ENCODE measurements at regions not wholly inside any gene's neighbourhood (a gene's known extent, or its start where the extent isn't known, plus 50 kb on each side); places are given as distances from the start of the nearest gene placed in this dataset.
"Not testable (repeated sequence)": the region's sequence is repeated elsewhere in the genome, so short reads cannot be mapped to it uniquely, and the experiment has no call there.

GRCh38 chr2:192498747-192499146 lies 304.0 kb upstream of the TMEFF2 start:
- H3K9me3 ChIP-seq (ENCODE audit: insufficient read depth, low read depth), result no peaks in the 10 kb centered on the region
- H3F3A ChIP-seq (ENCODE audit: insufficient read depth, low read depth), result no peaks in the 10 kb centered on the region
- H2AFZ ChIP-seq, result no peak overlapping the region
- POLR2A ChIA-PET (ENCODE audit: unreplicated experiment), result no interaction called here
- intact Hi-C loops (cut with micrococcal nuclease; ENCODE audit: unreplicated experiment), result no loop called here
- H4K20me1 ChIP-seq (ENCODE audit: insufficient read depth), result no peaks in the 10 kb centered on the region
- H3K9me2 ChIP-seq (ENCODE audit: insufficient read depth), result no peaks in the 10 kb centered on the region
- H3K4me1 ChIP-seq (replicated peaks; ENCODE audit: insufficient read depth), result no peaks in the 10 kb centered on the region
- no peak overlapping the region for H3K27ac ChIP-seq
- no peaks in the 10 kb centered on the region for H3K36me3 ChIP-seq (ENCODE audit: low read depth)
- no peaks in the 10 kb centered on the region for H3K27me3 ChIP-seq (ENCODE audit: insufficient read depth, low read depth)
- H3K4me2 ChIP-seq, result no peak overlapping the region
- CTCF ChIA-PET, result no interaction called here
- no peak for DNase-seq
- no TSS peak for BruUV-seq (replicated peaks)
- no peaks in the 10 kb centered on the region for H3K79me2 ChIP-seq (ENCODE audit: low read depth)
- TF ChIP-seq EZH2 (IDR thresholded peaks at IDR 0.05; ENCODE audit: low read depth) (no peak), CTCF (conservative IDR thresholded peaks at IDR 0.05) (no peak)
- H3K4me3 ChIP-seq, result no peak overlapping the region

GRCh38 chr2:192488158-192488557 lies 293.4 kb upstream of the TMEFF2 start:
- POLR2A ChIA-PET (ENCODE audit: unreplicated experiment); H3K79me2 ChIP-seq (ENCODE audit: low read depth); H3F3A ChIP-seq (ENCODE audit: insufficient read depth, low read depth); H3K4me3 ChIP-seq; H4K20me1 ChIP-seq (ENCODE audit: insufficient read depth); BruUV-seq (replicated peaks); H3K36me3 ChIP-seq (ENCODE audit: low read depth); intact Hi-C loops (cut with micrococcal nuclease; ENCODE audit: unreplicated experiment); H3K27ac ChIP-seq; H2AFZ ChIP-seq; H3K27me3 ChIP-seq (ENCODE audit: insufficient read depth, low read depth); CTCF ChIA-PET; DNase-seq; H3K4me1 ChIP-seq (replicated peaks; ENCODE audit: insufficient read depth); H3K9me2 ChIP-seq (ENCODE audit: insufficient read depth); H3K9me3 ChIP-seq (ENCODE audit: insufficient read depth, low read depth): not testable (repeated sequence)
- H3K4me2 ChIP-seq, result peak overlapping the region; percentile 28; the same call in 1 of the 2 replicates

- BruUV-seq (replicated peaks), result no TSS peak
- H3F3A ChIP-seq (ENCODE audit: insufficient read depth, low read depth), result no peaks in the 10 kb centered on the region
- 0 out of 2 replicates have a peak overlapping the region, but pooled peaks have one; percentile 16 for H2AFZ ChIP-seq
- no peaks in the 10 kb centered on the region for H3K36me3 ChIP-seq (ENCODE audit: low read depth)
- no peaks in the 10 kb centered on the region for H3K27me3 ChIP-seq (ENCODE audit: insufficient read depth, low read depth)
- no peaks in the 10 kb centered on the region for H3K9me3 ChIP-seq (ENCODE audit: insufficient read depth, low read depth)
- H4K20me1 ChIP-seq (ENCODE audit: insufficient read depth), result no peaks in the 10 kb centered on the region
- H3K4me3 ChIP-seq, result no peak overlapping the region
- ChIA-PET POLR2A (ENCODE audit: unreplicated experiment) (no interaction called here), CTCF (no interaction called here)
- no peaks in the 10 kb centered on the region for H3K4me1 ChIP-seq (replicated peaks; ENCODE audit: insufficient read depth)
- peak overlapping the region; percentile 28; the same call in 1 of the 2 replicates for H3K4me2 ChIP-seq
- no peak for DNase-seq
- H3K9me2 ChIP-seq (ENCODE audit: insufficient read depth), result no peaks in the 10 kb centered on the region; the same call in 1 of the 2 replicates
- no peaks in the 10 kb centered on the region for H3K79me2 ChIP-seq (ENCODE audit: low read depth)
- no peak overlapping the region for H3K27ac ChIP-seq
- intact Hi-C loops (cut with micrococcal nuclease; ENCODE audit: unreplicated experiment), result no loop called here
- TF ChIP-seq CTCF (conservative IDR thresholded peaks at IDR 0.05) (no peak), EZH2 (IDR thresholded peaks at IDR 0.05; ENCODE audit: low read depth) (no peak)
Observed at GRCh38 chr2:192487636-192488035, 292.9 kb upstream of the TMEFF2 start.

- no peak for TF ChIP-seq EZH2 (IDR thresholded peaks at IDR 0.05; ENCODE audit: low read depth)
- TF ChIP-seq CTCF (conservative IDR thresholded peaks at IDR 0.05), result no peak
- Histone ChIP-seq H3K27ac (no peak overlapping the region), H3K4me1 (replicated peaks; ENCODE audit: insufficient read depth) (no peaks in the 10 kb centered on the region), H3F3A (ENCODE audit: insufficient read depth, low read depth) (no peaks in the 10 kb centered on the region), H3K79me2 (ENCODE audit: low read depth) (no peaks in the 10 kb centered on the region), H3K36me3 (ENCODE audit: low read depth) (no peaks in the 10 kb centered on the region), H3K4me3 (no peak overlapping the region), H4K20me1 (ENCODE audit: insufficient read depth) (no peaks in the 10 kb centered on the region), H2AFZ (no peak overlapping the region), H3K4me2 (no peak overlapping the region), H3K27me3 (ENCODE audit: insufficient read depth, low read depth) (no peaks in the 10 kb centered on the region), H3K9me2 (ENCODE audit: insufficient read depth) (no peaks in the 10 kb centered on the region; the same call in 1 of the 2 replicates), H3K9me3 (ENCODE audit: insufficient read depth, low read depth) (no peaks in the 10 kb centered on the region)
- ChIA-PET CTCF (no interaction called here), POLR2A (ENCODE audit: unreplicated experiment) (no interaction called here)
- DNase-seq, result no peak
- intact Hi-C loops (cut with micrococcal nuclease; ENCODE audit: unreplicated experiment), result no loop called here
- BruUV-seq (replicated peaks), result no TSS peak
Observed at GRCh38 chr2:192484903-192485302, 290.2 kb upstream of the TMEFF2 start.

Measured in PC-9 (cell line).